ENCODE measurements at regions not wholly inside any gene's neighbourhood (a gene's known extent, or its start where the extent isn't known, plus 50 kb on each side); places are given as distances from the start of the nearest gene placed in this dataset.

- TF ChIP-seq POGK (CRISPR knock-in tag; conservative IDR thresholded peaks at IDR 0.05): 0 out of 2 replicates have a peak, but pooled peaks have one; percentile 18
- TF ChIP-seq ZNF607 (CRISPR knock-in tag; IDR thresholded peaks at IDR 0.05; ENCODE audit: borderline replicate concordance): peak; percentile 45; the same call in 1 of the 2 replicates
- TF ChIP-seq ZNF782 (CRISPR knock-in tag; IDR thresholded peaks at IDR 0.05; ENCODE audit: borderline replicate concordance): no peak
- peak; percentile 68; the same call in 1 of the 2 replicates for TF ChIP-seq IRF9 (CRISPR knock-in tag; IDR thresholded peaks at IDR 0.05; ENCODE audit: borderline replicate concordance)
- TF ChIP-seq KLF9 (CRISPR knock-in tag; IDR thresholded peaks at IDR 0.05; ENCODE audit: low read depth): peak; percentile 31; the same call in 1 of the 2 replicates
- TF ChIP-seq THRA (CRISPR knock-in tag; IDR thresholded peaks at IDR 0.05; ENCODE audit: borderline replicate concordance): peak; percentile 87; the same call in 1 of the 2 replicates
- TF ChIP-seq ZNF792 (CRISPR knock-in tag; IDR thresholded peaks at IDR 0.05): peak; percentile 87
- no peak for TF ChIP-seq PRMT3 (CRISPR knock-in tag; IDR thresholded peaks at IDR 0.05; ENCODE audit: borderline replicate concordance, low read depth)
- TF ChIP-seq SP4 (CRISPR knock-in tag; IDR thresholded peaks at IDR 0.05): no peak
- TF ChIP-seq ZNF75D (CRISPR knock-in tag; IDR thresholded peaks at IDR 0.05; ENCODE audit: borderline replicate concordance): no peak
- peak; percentile 46 for TF ChIP-seq HHEX (CRISPR knock-in tag; IDR thresholded peaks at IDR 0.05)
- TF ChIP-seq ZNF552 (CRISPR knock-in tag; IDR thresholded peaks at IDR 0.05; ENCODE audit: borderline replicate concordance): no peak
- no peak for TF ChIP-seq XBP1 (CRISPR knock-in tag; IDR thresholded peaks at IDR 0.05)
- TF ChIP-seq ZKSCAN5 (CRISPR knock-in tag; IDR thresholded peaks at IDR 0.05): peak; percentile 36; the same call in 1 of the 2 replicates
- peak; percentile 62 for TF ChIP-seq SKI (IDR thresholded peaks at IDR 0.05; ENCODE audit: partially characterized antibody)
- peak; percentile 89; the same call in 1 of the 2 replicates for TF ChIP-seq MED13 (CRISPR knock-in tag; IDR thresholded peaks at IDR 0.05)
- TF ChIP-seq ZBTB43 (CRISPR knock-in tag; conservative IDR thresholded peaks at IDR 0.05): peak; percentile 78
- no peak for TF ChIP-seq SRF (IDR thresholded peaks at IDR 0.05; ENCODE audit: low read depth, low read length)
- TF ChIP-seq ZNF572 (CRISPR knock-in tag; IDR thresholded peaks at IDR 0.05): peak; percentile 59; the same call in 1 of the 2 replicates
- no peak for TF ChIP-seq NR1H2 (CRISPR knock-in tag; IDR thresholded peaks at IDR 0.05; ENCODE audit: borderline replicate concordance, low read depth)
- TF ChIP-seq NR2F1 (CRISPR knock-in tag; IDR thresholded peaks at IDR 0.05): peak; percentile 59 to 62; a peak in 3 of 4 replicates
- TF ChIP-seq ZNF296 (CRISPR knock-in tag; conservative IDR thresholded peaks at IDR 0.05): no peak
- peak; percentile 47 for TF ChIP-seq ZBTB21 (CRISPR knock-in tag; IDR thresholded peaks at IDR 0.05)
These were observed 154.9 kb downstream of the FOXA2 start (continued) for GRCh38 chr20:22429175-22430153.

Data from HepG2 (cell line).